ENCODE measurements at regions not wholly inside any gene's neighbourhood (a gene's known extent, or its start where the extent isn't known, plus 50 kb on each side); places are given as distances from the start of the nearest gene placed in this dataset.

GRCh38 chr9:129407905-129408452, 212.9 kb downstream of the C9orf50 start:
- Histone ChIP-seq H3K4me2 (ENCODE audit: low read length) (no peak overlapping the region), H3K27me3 (ENCODE audit: control insufficient read depth, low read length) (no peaks in the 10 kb centered on the region), H3K79me2 (ENCODE audit: control insufficient read depth, low read length) (no peaks in the 10 kb centered on the region), H3K4me1 (ENCODE audit: control insufficient read depth, low read length) (peaks cover 9% of the 10 kb centered on the region), H3K27ac (ENCODE audit: low read depth, low read length) (no peak overlapping the region), H3K9me3 (ENCODE audit: control insufficient read depth, insufficient read depth, low read length) (peaks cover 7% of the 10 kb centered on the region; the same call in 1 of the 2 replicates), H4K20me1 (ENCODE audit: control insufficient read depth, insufficient read depth, low read depth, low read length) (no peaks in the 10 kb centered on the region), H3K36me3 (ENCODE audit: control insufficient read depth, low read length) (no peaks in the 10 kb centered on the region), H3K4me3 (ENCODE audit: low read length) (no peak overlapping the region), H3K9me2 (replicated peaks; ENCODE audit: control insufficient read depth, low read length) (no peaks in the 10 kb centered on the region), H3F3A (ENCODE audit: control insufficient read depth, insufficient read depth) (no peaks in the 10 kb centered on the region)
- no peak for TF ChIP-seq EZH2phosphoT487 (IDR thresholded peaks at IDR 0.05; ENCODE audit: borderline replicate concordance, low read length)
- TF ChIP-seq CTCF (IDR thresholded peaks at IDR 0.05; ENCODE audit: low read depth, low read length, poor library complexity, severe bottlenecking): no peak

- H3F3A ChIP-seq (ENCODE audit: control insufficient read depth, insufficient read depth): no peaks in the 10 kb centered on the region
- H3K27ac ChIP-seq (ENCODE audit: low read depth, low read length): no peak overlapping the region
- H3K4me2 ChIP-seq (ENCODE audit: low read length): no peak overlapping the region
- no peaks in the 10 kb centered on the region for H4K20me1 ChIP-seq (ENCODE audit: control insufficient read depth, insufficient read depth, low read depth, low read length)
- H3K36me3 ChIP-seq (ENCODE audit: control insufficient read depth, low read length): no peaks in the 10 kb centered on the region
- no peaks in the 10 kb centered on the region for H3K27me3 ChIP-seq (ENCODE audit: control insufficient read depth, low read length)
- no peak for TF ChIP-seq CTCF (IDR thresholded peaks at IDR 0.05; ENCODE audit: low read depth, low read length, poor library complexity, severe bottlenecking)
- no peak for TF ChIP-seq EZH2phosphoT487 (IDR thresholded peaks at IDR 0.05; ENCODE audit: borderline replicate concordance, low read length)
- no peak overlapping the region for H3K4me3 ChIP-seq (ENCODE audit: low read length)
- H3K9me2 ChIP-seq (replicated peaks; ENCODE audit: control insufficient read depth, low read length): no peaks in the 10 kb centered on the region
- peaks cover 7% of the 10 kb centered on the region; the same call in 1 of the 2 replicates for H3K9me3 ChIP-seq (ENCODE audit: control insufficient read depth, insufficient read depth, low read length)
- no peaks in the 10 kb centered on the region for H3K79me2 ChIP-seq (ENCODE audit: control insufficient read depth, low read length)
- H3K4me1 ChIP-seq (ENCODE audit: control insufficient read depth, low read length): no peaks in the 10 kb centered on the region
These were observed 214.3 kb downstream of the C9orf50 start for GRCh38 chr9:129406278-129407225.

GRCh38 chr9:129405827-129406213, 215.1 kb downstream of the C9orf50 start:
- no peak for TF ChIP-seq EZH2phosphoT487 (IDR thresholded peaks at IDR 0.05; ENCODE audit: borderline replicate concordance, low read length)
- no peak for TF ChIP-seq CTCF (IDR thresholded peaks at IDR 0.05; ENCODE audit: low read depth, low read length, poor library complexity, severe bottlenecking)
- no peaks in the 10 kb centered on the region for H4K20me1 ChIP-seq (ENCODE audit: control insufficient read depth, insufficient read depth, low read depth, low read length)
- no peaks in the 10 kb centered on the region for H3K79me2 ChIP-seq (ENCODE audit: control insufficient read depth, low read length)
- H3F3A ChIP-seq (ENCODE audit: control insufficient read depth, insufficient read depth): no peaks in the 10 kb centered on the region
- no peaks in the 10 kb centered on the region for H3K27me3 ChIP-seq (ENCODE audit: control insufficient read depth, low read length)
- H3K4me3 ChIP-seq (ENCODE audit: low read length): no peak overlapping the region
- H3K4me1 ChIP-seq (ENCODE audit: control insufficient read depth, low read length): no peaks in the 10 kb centered on the region
- no peak overlapping the region for H3K4me2 ChIP-seq (ENCODE audit: low read length)
- H3K9me2 ChIP-seq (replicated peaks; ENCODE audit: control insufficient read depth, low read length): no peaks in the 10 kb centered on the region
- H3K27ac ChIP-seq (ENCODE audit: low read depth, low read length): no peak overlapping the region
- H3K9me3 ChIP-seq (ENCODE audit: control insufficient read depth, insufficient read depth, low read length): peaks cover 7% of the 10 kb centered on the region; the same call in 1 of the 2 replicates
- H3K36me3 ChIP-seq (ENCODE audit: control insufficient read depth, low read length): no peaks in the 10 kb centered on the region

Data from DOHH2 (cell line).